WTC11 (cell line): ENCODE measurements at regions not wholly inside any gene's neighbourhood (a gene's known extent, or its start where the extent isn't known, plus 50 kb on each side); places are given as distances from the start of the nearest gene placed in this dataset.

Source experiments
- ATAC-seq: fragments of 200-7000 bp; cut with Tn5 transposase; 2 replicates; pipeline ENCODE4 v1.10.0; 2021; ENCODE audit warnings: mild to moderate bottlenecking, moderate library complexity
- CTCF ChIA-PET: fragments of 300-600 bp; sonication (Branson Sonifier 250); formaldehyde crosslinking; loops from one replicate; lab custom pipeline; 2021; ENCODE audit warnings: antibody characterized with exemption; lab: Charles Lee
- POLR2A ChIA-PET: fragments of 350-600 bp; sonication (Branson Sonifier 250); formaldehyde crosslinking; loops from one replicate; lab custom pipeline; 2021; ENCODE audit warnings: antibody characterized with exemption; lab: Charles Lee
- DNase-seq: peaks from one replicate; pipeline ENCODE4 v3.0.0; 2021; ENCODE audit warnings: low spot score
- H3K27ac Mint-ChIP-seq: 2 replicates; pipeline ENCODE4 v1.8.0; 2021; ENCODE audit warnings: mixed read lengths
- H3K27me3 Mint-ChIP-seq: 2 replicates; pipeline ENCODE4 v1.8.0; 2021; ENCODE audit warnings: low read depth, mild to moderate bottlenecking, moderate library complexity, mixed read lengths
- H3K36me3 Mint-ChIP-seq: 2 replicates; pipeline ENCODE4 v1.8.0; 2021; ENCODE audit warnings: mixed read lengths
- H3K4me1 Mint-ChIP-seq: 2 replicates; pipeline ENCODE4 v1.8.0; 2022; ENCODE audit warnings: mixed read lengths
- H3K4me3 Mint-ChIP-seq: 2 replicates; pipeline ENCODE4 v1.8.0; 2021; ENCODE audit warnings: mild to moderate bottlenecking, moderate library complexity, mixed read lengths
- H3K9me3 Mint-ChIP-seq: 2 replicates; pipeline ENCODE4 v1.8.0; 2021; ENCODE audit warnings: mixed read lengths
- AFF4 ChIP-seq: sonication (generic); formaldehyde crosslinking; IDR thresholded peaks from 2 replicates; pipeline ENCODE4 v1.8.1; 2023; ENCODE audit warnings: mild to moderate bottlenecking, missing genetic modification reagents, borderline replicate concordance
- ATF6 ChIP-seq: sonication (generic); formaldehyde crosslinking; IDR thresholded peaks from 2 replicates; pipeline ENCODE4 v1.8.1; 2023; ENCODE audit warnings: mild to moderate bottlenecking, missing genetic modification reagents
- E2F4 ChIP-seq: sonication (generic); formaldehyde crosslinking; IDR thresholded peaks from 2 replicates; pipeline ENCODE4 v1.8.1; 2022; ENCODE audit warnings: low read depth, mild to moderate bottlenecking, moderate library complexity, missing genetic modification reagents, borderline replicate concordance
- E2F5 ChIP-seq: sonication (generic); formaldehyde crosslinking; IDR thresholded peaks from 2 replicates; pipeline ENCODE4 v1.8.1; 2022; ENCODE audit warnings: mild to moderate bottlenecking, moderate library complexity, missing genetic modification reagents
- EMX1 ChIP-seq: fragments of 250-450 bp; sonication (Bioruptor Pico); IDR thresholded peaks from 2 replicates; pipeline ENCODE4 v1.8.0; 2021; ENCODE audit warnings: mild to moderate bottlenecking
- ERG ChIP-seq: fragments of 250-450 bp; sonication (Bioruptor Pico); IDR thresholded peaks from 2 replicates; pipeline ENCODE4 v1.8.0; 2021; ENCODE audit warnings: mild to moderate bottlenecking
- FOXP1 ChIP-seq: sonication (generic); formaldehyde crosslinking; IDR thresholded peaks from 2 replicates; pipeline ENCODE4 v1.8.0; 2022; ENCODE audit warnings: missing genetic modification reagents, mild to moderate bottlenecking, moderate library complexity, borderline replicate concordance
- HMGA2 ChIP-seq: fragments of 250-450 bp; sonication (Bioruptor Pico); IDR thresholded peaks from 2 replicates; pipeline ENCODE4 v1.4.0; 2021; ENCODE audit warnings: mild to moderate bottlenecking, moderate library complexity
- HMGXB4 ChIP-seq: sonication (generic); formaldehyde crosslinking; IDR thresholded peaks from 2 replicates; pipeline ENCODE4 v1.8.1; 2023; ENCODE audit warnings: mild to moderate bottlenecking, moderate library complexity, missing genetic modification reagents
- IRF2 ChIP-seq: sonication (generic); formaldehyde crosslinking; IDR thresholded peaks from 2 replicates; pipeline ENCODE4 v1.8.0; 2022; ENCODE audit warnings: low read depth, missing genetic modification reagents, borderline replicate concordance
- JUN ChIP-seq: sonication (generic); formaldehyde crosslinking; IDR thresholded peaks from 2 replicates; pipeline ENCODE4 v1.8.0; 2023; ENCODE audit warnings: mild to moderate bottlenecking, missing genetic modification reagents
- NR2C2 ChIP-seq: sonication (generic); formaldehyde crosslinking; IDR thresholded peaks from 2 replicates; pipeline ENCODE4 v1.8.0; 2022; ENCODE audit warnings: mild to moderate bottlenecking, missing genetic modification reagents
- OVOL2 ChIP-seq: fragments of 250-450 bp; sonication (Bioruptor Pico); IDR thresholded peaks from 2 replicates; pipeline ENCODE4 v1.9.0; 2021; ENCODE audit warnings: mild to moderate bottlenecking, borderline replicate concordance
- SP1 ChIP-seq: sonication (generic); formaldehyde crosslinking; conservative IDR thresholded peaks from 2 replicates; pipeline ENCODE4 v1.8.1; 2022; ENCODE audit warnings: missing genetic modification reagents
- TCF7 ChIP-seq: sonication (generic); formaldehyde crosslinking; IDR thresholded peaks from 2 replicates; pipeline ENCODE4 v1.8.0; 2022; ENCODE audit warnings: mild to moderate bottlenecking, low read depth, missing genetic modification reagents, moderate library complexity
- TEAD4 ChIP-seq: sonication (generic); formaldehyde crosslinking; IDR thresholded peaks from 2 replicates; pipeline ENCODE4 v1.8.0; 2022; ENCODE audit warnings: mild to moderate bottlenecking, missing genetic modification reagents
- TP53 ChIP-seq: sonication (generic); formaldehyde crosslinking; IDR thresholded peaks from 2 replicates; pipeline ENCODE4 v1.8.1; 2023; ENCODE audit warnings: mild to moderate bottlenecking, missing genetic modification reagents
- ZNF219 ChIP-seq: sonication (generic); formaldehyde crosslinking; IDR thresholded peaks from 2 replicates; pipeline ENCODE4 v1.8.0; 2023; ENCODE audit warnings: missing genetic modification reagents, mild to moderate bottlenecking, borderline replicate concordance
- ZNF396 ChIP-seq: fragments of 250-450 bp; sonication (Bioruptor Pico); IDR thresholded peaks from 2 replicates; pipeline ENCODE4 v1.8.0; 2021; ENCODE audit warnings: mild to moderate bottlenecking, moderate library complexity, borderline replicate concordance

- ATAC-seq (no peak), DNase-seq (no peak)
- no peak for TF ChIP-seq OVOL2 (CRISPR knock-in tag)
- no peak for TF ChIP-seq ZNF219 (CRISPR knock-in tag)
- TF ChIP-seq TEAD4 (CRISPR knock-in tag) = no peak
- no peak for TF ChIP-seq EMX1 (CRISPR knock-in tag)
- TF ChIP-seq ATF6 (CRISPR knock-in tag) = no peak
- no peak for TF ChIP-seq SP1 (CRISPR knock-in tag)
- no peak for TF ChIP-seq TCF7 (CRISPR knock-in tag)
- no peak for TF ChIP-seq HMGA2 (CRISPR knock-in tag)
- no peak for TF ChIP-seq ERG (CRISPR knock-in tag)
- TF ChIP-seq AFF4 (CRISPR knock-in tag) = no peak
- TF ChIP-seq E2F4 = no peak
- TF ChIP-seq ZNF396 (CRISPR knock-in tag) = no peak
- TF ChIP-seq FOXP1 (CRISPR knock-in tag) = no peak
- TF ChIP-seq HMGXB4 = no peak
- TF ChIP-seq NR2C2 (CRISPR knock-in tag) = no peak
- no peak for TF ChIP-seq TP53 (CRISPR knock-in tag)
- no peak for TF ChIP-seq JUN
- no peak for TF ChIP-seq IRF2
- TF ChIP-seq E2F5 (CRISPR knock-in tag) = no peak
- Mint-ChIP-seq H3K4me3 (no peak overlapping the region), H3K9me3 (peaks cover 5% of the 10 kb centered on the region; the same call in 1 of the 2 replicates), H3K4me1 (no peaks in the 10 kb centered on the region), H3K27ac (no peak overlapping the region), H3K27me3 (no peaks in the 10 kb centered on the region), H3K36me3 (no peaks in the 10 kb centered on the region)
- ChIA-PET POLR2A (no interaction called here), CTCF (interaction anchor here (0.8 kb wide), 1 partner anchor 9 kb away, joined by 4 read pairs; no protein-coding TSS in a partner anchor)
These were observed 238.3 kb downstream of the GALC start for GRCh38 chr14:87754520-87755223.
